ENCODE measurements at regions not wholly inside any gene's neighbourhood (a gene's known extent, or its start where the extent isn't known, plus 50 kb on each side); places are given as distances from the start of the nearest gene placed in this dataset.

DNA sequence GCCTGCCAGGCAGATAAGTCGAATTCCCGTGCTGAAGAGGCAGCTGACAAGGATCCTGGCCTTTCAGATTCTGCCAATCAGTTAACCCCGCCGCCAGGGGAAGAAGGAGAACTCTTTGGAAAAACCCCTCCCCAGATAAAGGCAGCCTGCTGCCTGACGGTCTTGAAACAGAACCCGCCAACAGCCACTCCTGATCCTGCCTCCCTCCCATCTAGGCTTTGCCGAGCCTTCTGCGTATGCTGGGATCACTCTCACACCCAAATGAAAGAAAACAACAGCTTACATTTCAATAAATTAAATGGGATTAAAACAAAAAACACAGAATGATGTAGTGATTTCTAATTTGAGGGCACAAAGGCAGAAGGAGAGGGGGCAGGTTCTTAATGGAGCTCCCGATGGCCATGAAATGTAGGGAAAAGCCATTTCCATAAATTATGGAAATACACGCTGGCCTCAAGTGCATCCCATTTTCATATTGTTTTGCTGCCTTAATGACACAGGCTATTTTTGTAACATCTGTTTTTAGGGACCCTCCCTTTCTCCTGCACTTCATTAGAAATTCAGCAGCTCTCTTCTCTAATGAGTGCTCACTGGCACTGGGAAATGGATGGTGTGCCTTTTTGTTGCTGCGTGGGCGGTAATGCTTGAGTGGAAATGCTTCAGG lies 319.1 kb downstream of the MED10 start:
- DNase-seq = no peak

GRCh38 chr5:6058055-6058715 lies 320.2 kb downstream of the MED10 start:
- DNase-seq = no peak

- no peak for DNase-seq
Measured at GRCh38 chr5:6056280-6056679, 322.1 kb downstream of the MED10 start.

- no peak for DNase-seq
Measured at GRCh38 chr5:6049662-6050061, 328.7 kb downstream of the MED10 start.

DNA sequence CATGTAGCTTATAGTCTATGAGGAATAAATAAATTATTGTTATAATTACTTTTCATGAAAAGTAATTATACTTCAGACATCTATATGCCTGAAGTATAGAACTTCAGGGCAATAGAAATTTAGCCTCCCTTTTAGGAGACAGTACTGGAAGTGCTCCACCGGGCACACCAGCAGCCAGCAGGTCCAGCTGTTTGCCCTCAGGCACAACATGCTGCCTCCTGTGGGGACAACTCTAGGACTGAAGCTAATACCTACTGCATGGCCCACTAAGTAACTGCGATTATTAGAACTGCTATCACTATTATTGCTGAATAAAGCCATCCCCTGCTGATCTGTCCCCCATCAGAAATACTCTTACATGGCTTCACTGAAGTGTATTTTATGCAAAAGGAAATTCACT lies 329.6 kb downstream of the MED10 start:
- DNase-seq = no peak

- DNase-seq = no peak
Measured at GRCh38 chr5:6046296-6046967, 331.9 kb downstream of the MED10 start.

DNA sequence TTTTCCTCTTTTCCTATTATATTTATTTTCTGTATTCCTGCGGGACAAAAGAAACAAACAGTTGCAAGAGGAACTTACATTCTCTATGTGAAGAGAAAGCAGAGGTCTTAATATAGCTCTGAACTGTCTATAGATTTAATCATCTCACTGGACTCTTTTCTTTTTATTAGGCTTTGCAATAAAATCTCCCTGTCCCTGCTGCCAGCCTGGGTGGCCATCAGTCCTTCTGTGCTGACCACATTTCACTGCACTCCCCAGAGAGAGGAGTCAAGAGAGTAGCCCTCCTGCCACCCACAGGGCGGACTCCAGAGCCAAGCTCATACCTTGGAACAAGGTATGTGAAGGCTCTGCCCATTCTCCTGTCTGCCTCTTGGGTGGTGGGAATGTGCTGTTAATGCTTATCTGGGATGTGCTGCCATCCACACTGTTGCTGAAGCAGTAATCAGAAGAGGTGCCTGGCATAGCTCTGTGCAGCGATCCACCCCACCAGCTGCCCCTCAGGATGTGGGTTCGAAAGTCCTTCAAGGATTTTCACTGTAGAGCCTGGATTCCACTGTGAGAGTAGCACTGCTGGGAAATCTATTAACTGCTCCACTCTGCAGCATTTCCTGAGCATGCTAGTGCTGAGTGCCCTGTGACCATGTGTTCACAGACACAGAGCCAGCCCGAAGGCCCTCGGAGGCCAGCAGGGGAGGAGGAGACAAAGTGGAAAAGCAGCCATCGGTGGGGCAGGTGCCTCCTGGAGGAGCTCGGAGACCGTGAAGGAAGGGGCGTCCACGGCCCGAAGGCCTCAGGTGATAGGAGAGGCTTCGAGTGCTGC lies 334.6 kb downstream of the MED10 start:
- no peak for DNase-seq

DNA sequence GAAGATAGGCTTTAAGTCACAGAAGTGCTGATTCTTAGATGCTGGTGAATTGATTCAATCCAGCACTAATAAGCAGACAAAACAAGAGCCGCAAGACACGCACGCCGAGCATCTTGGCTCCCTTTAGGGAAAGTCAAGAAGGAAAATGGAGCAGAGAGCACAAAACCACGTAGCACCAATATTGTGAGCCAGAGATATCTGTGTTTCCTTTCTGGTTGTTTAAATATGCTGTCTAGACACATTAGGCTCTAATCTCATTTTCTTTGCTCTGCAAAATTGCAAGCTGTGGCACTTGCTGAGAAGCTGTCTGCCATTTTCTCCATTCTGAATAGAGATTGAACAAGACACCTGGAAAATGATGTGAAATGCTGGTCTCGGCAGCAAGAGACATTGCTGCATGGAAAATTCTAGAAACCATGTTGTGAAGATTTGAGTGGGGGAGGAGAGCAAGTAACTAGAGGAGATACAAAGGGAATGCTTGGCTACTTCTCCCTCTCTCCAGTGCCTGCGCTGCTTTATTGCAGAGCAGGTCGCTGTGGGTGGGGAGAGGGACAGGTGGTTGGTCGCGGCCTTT lies 336.3 kb downstream of the MED10 start:
- DNase-seq = no peak

GRCh38 chr5:6039111-6039510 lies 339.2 kb downstream of the MED10 start:
- DNase-seq = no peak

DNA sequence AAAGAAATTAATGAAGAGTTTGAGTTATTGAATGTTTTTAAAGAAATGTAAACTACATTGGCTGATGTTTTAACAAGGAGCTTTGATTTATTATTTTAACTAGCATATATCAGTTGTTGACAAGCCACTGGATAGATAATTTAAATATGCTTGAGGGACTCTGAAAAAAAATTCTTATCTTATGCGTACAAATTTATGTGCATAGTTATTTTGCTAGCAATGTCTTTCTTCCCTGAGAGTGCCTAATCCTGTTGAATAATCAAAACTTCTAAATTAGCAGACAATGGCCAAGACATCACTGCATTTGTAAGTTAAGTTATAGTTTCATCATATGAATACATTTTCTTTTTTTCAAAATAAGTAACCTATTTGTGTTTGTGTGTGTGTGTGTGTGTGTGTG lies 342.3 kb downstream of the MED10 start:
- no peak for DNase-seq

- no peak for DNase-seq
Measured at GRCh38 chr5:6029811-6030271, 348.5 kb downstream of the MED10 start.

DNA sequence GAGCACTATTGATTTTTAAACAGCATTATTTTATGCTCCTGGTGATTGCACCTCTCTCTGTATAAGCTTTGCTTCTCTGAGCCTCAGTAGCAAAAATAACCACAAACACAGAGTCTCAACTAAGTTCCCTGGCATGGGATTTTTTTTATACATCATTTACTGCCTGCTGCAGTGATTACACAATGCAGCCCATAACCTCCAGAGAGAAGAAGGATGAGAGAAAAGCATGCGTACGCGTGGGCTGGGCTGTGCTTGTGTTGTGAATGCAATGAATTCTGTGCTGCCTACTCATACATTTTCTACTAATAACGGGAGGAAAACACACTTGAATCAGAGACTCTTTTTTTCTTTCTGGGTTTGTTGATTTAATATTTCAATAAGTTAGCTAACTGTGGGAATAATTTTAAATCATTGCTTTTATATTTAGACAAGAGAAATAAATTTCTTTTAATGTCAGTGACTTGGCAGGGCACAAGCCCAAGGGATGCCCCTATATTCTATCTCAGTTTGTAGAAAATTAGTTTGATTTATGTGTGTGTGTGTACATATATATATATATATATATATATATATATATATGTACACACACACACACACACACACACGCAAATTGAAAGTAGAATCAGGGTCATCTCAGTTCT lies 351.5 kb downstream of the MED10 start:
- no peak for DNase-seq

DNA sequence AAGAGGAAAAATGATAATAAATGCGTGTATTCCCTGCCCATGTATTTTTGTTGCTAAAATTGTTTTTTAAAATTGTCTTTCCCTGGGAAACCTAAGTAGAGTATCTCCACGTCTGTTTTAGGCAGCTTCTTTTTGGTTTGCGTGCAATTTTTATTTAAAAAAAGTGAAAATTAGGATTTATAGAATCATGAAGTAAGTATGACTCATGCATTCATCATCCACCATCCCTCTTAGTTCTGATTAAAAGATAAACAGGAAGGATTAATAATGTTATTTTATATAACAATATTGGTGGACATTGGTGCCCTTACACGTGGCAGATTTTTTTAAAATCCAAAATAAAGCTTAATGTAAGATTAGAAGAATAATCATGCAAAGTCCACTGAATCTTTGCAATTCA lies 358.7 kb downstream of the MED10 start:
- DNase-seq = no peak

GRCh38 chr5:6013506-6013905 lies 364.8 kb downstream of the MED10 start:
- no peak for DNase-seq

DNA sequence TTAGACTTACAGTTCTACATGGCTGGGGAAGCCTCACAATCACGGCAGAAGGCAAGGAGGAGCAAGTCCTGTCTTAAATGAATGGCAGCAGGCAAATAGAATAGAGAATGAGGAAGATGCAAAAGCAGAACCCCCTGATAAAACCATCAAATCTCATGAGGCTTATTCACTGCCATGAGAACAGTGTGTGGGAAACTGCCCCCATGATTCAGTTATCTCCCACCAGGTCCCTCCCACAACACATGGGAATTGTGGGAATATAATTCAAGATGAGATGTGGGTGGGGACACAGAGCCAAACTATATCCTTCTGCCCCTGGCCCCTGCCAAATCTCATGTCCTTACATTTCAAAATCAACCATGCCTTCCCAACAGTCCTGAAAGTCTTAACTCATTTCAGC lies 367.1 kb downstream of the MED10 start:
- DNase-seq = no peak

GRCh38 chr5:6006838-6007314 lies 371.5 kb downstream of the MED10 start:
- no peak for DNase-seq

GRCh38 chr5:6003040-6003825 lies 375.1 kb downstream of the MED10 start:
- no peak for DNase-seq

DNA sequence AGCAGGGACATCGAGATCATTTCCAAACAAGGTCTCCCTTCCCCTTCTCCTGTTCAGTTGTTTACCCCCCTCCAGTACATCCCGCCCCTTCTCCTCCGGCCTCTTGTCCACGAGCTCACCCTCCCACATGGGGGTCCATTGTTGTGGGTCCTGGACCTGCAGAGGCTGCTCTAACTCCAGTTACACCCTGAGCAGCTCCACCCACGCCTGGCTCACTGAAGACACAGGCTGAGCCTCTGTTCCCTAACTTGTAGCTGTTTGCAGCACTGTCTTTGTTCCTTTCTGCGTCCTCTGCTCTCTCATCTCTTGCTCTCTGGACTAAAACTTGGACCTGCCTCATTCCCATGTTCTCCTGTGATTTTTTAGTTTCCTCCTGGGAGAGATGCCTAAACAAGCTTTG lies 377.5 kb downstream of the MED10 start:
- no peak for DNase-seq

DNA sequence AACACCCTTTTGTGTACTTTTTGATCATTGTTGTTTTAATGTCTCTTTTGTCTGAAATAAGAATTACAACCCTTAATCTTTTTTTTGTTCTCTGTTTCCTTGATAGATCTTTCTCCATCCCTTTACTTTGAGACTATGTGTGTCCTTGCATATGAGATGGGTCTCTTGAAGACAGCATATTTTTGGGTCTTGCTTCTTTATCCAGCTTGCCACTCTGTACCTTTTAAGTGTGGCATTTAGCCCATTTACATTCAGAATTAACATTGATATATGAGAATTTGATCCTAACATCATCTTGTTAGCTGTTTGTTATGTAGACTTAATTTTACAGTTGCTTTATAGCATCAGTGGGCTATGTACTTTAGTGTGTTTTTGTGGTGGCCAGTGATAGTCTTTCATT lies 382.5 kb downstream of the MED10 start:
- no peak for DNase-seq

DNA sequence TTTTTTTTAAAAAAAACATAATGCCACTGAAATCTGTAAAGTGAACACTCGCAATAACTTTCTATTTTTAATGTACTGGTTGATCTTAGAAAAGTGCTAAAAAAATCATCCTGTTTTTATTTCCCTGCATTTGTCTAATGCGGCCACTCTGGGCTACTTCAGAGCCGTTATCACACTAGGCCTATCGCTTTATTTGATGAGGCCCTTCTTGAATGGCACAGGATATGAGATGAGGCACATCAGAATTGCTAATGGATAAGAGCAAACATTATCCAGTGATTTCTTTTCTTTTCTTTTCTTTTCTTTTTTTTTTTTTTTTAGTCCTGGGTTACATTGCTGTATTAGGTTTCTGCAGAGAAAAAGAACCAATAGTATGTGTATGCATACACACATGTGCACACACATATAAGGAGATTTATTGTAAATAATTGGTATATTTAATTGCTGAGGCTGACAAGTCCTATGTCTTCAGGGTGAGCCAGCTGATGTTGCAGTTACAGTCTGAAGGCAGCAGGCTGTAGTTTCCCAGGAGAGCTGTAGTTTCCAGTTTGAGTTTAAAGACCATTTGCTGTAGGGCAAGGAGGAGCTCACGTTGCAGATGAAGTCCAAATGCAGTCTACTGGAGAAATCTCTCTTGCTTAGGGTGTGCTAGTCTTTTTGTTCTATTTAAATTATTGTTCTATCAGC lies 391.7 kb downstream of the MED10 start:
- DNase-seq = no peak

- no peak for DNase-seq
Measured at GRCh38 chr5:5985332-5985731, 393.0 kb downstream of the MED10 start.

All from CD4-positive, alpha-beta T cell treated with Interleukin-10 for 1 hour (primary cell).